ENCODE measurements at regions not wholly inside any gene's neighbourhood (a gene's known extent, or its start where the extent isn't known, plus 50 kb on each side); places are given as distances from the start of the nearest gene placed in this dataset.

DNA sequence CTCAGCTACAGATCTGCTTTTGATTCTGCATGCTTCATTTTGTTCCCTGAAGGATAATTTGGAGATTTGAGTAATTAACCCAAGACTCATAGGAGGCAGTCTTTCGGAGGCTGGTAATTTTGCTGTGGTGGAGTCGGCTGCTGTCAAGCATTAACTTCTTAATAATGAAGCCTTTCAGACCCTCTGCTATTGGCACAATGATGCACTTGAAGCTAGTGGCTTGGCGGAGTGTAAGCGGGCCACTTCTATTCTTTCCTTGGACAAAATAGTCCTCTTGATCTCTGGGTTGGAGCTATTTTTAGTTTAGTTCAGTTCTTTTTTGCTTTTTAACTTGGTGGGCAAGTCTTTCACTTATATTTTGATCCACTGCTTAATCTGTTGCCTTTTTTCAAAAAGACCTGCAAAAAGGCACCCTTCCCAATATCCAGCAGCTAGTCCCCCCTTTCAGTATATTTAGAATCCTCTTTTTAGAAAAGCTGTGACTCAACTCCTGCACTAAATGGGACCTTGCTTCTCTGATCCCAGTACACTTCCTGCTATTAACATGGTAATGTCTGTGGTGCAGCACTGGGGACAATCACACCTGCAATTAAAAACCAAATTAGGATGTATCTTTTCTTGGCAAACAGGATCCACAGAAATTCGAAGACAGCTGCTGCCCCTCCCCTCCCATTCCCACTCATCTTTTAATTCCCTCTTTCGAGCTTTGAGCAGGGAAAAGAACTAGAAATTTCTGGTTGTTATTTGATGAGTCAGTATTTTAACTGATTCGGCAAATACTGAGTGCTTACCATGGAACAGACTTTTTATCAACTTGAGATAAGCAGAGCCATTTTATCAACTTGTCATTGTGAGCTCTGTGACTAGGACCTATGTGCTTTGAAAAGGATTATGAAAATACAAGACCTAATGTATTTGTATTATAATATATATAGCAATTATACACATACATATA lies 169.4 kb upstream of the ANKRD55 start:
- TF ChIP-seq, protein P1, sequence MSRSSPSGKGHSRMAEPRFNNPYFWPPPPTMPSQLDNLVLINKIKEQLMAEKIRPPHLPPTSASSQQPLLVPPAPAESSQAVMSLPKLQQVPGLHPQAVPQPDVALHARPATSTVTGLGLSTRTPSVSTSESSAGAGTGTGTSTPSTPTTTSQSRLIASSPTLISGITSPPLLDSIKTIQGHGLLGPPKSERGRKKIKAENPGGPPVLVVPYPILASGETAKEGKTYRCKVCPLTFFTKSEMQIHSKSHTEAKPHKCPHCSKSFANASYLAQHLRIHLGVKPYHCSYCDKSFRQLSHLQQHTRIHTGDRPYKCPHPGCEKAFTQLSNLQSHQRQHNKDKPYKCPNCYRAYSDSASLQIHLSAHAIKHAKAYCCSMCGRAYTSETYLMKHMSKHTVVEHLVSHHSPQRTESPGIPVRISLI (CRISPR knock-in tag; IDR thresholded peaks at IDR 0.05; ENCODE audit: borderline replicate concordance), result no peak
- TF ChIP-seq TCF12 (IDR thresholded peaks at IDR 0.05) (no peak), TCF12 (CRISPR knock-in tag; IDR thresholded peaks at IDR 0.05) (no peak), FOXO1 (CRISPR knock-in tag; IDR thresholded peaks at IDR 0.05) (no peak), ZNF292 (CRISPR knock-in tag; IDR thresholded peaks at IDR 0.05; ENCODE audit: borderline replicate concordance, low read depth) (no peak), GABPB1 (CRISPR knock-in tag; IDR thresholded peaks at IDR 0.05) (no peak), ELF4 (CRISPR knock-in tag; IDR thresholded peaks at IDR 0.05; ENCODE audit: borderline replicate concordance) (no peak)
- TF ChIP-seq, protein P2, sequence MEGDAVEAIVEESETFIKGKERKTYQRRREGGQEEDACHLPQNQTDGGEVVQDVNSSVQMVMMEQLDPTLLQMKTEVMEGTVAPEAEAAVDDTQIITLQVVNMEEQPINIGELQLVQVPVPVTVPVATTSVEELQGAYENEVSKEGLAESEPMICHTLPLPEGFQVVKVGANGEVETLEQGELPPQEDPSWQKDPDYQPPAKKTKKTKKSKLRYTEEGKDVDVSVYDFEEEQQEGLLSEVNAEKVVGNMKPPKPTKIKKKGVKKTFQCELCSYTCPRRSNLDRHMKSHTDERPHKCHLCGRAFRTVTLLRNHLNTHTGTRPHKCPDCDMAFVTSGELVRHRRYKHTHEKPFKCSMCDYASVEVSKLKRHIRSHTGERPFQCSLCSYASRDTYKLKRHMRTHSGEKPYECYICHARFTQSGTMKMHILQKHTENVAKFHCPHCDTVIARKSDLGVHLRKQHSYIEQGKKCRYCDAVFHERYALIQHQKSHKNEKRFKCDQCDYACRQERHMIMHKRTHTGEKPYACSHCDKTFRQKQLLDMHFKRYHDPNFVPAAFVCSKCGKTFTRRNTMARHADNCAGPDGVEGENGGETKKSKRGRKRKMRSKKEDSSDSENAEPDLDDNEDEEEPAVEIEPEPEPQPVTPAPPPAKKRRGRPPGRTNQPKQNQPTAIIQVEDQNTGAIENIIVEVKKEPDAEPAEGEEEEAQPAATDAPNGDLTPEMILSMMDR (CRISPR knock-in tag; IDR thresholded peaks at IDR 0.05), result no peak

Data from HepG2 (cell line).